ENCODE measurements at regions not wholly inside any gene's neighbourhood (a gene's known extent, or its start where the extent isn't known, plus 50 kb on each side); places are given as distances from the start of the nearest gene placed in this dataset.

DNA sequence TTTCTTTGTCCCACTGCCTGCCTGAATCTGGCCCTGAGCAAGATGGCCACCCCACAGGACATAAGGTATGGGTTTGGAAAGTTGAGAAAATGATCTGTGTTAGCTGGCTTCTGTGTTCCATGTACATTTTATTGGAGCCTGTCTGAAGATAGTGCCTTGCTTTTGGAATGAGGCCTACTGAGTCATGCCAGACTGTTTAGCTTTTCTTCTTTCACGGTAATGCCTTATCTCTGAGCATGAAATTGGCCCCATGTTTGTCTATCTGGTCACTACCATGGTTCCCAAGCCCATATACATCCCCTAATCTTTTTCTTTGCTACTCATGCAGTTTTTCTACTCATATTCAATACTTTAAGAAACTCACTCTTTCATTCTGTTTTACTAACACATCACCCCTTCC, 85.1 kb upstream of the LMO4 start:
- Mint-ChIP-seq H3K27me3 (peaks cover 20 to 45% of the 10 kb centered on the region in 2 donors), H3K4me3 (no peak overlapping the region), H3K9me3 (peaks cover 0 to 2% of the 10 kb centered on the region in 2 donors), H3K4me1 (ENCODE audit: low read depth in 2 of 2) (no peaks in the 10 kb centered on the region), H3K36me3 (ENCODE audit: insufficient read depth) (no peaks in the 10 kb centered on the region), H3K27ac (no peak overlapping the region)
- DNase-seq = no peak
- ATAC-seq (replicated peaks) = no peak

DNA sequence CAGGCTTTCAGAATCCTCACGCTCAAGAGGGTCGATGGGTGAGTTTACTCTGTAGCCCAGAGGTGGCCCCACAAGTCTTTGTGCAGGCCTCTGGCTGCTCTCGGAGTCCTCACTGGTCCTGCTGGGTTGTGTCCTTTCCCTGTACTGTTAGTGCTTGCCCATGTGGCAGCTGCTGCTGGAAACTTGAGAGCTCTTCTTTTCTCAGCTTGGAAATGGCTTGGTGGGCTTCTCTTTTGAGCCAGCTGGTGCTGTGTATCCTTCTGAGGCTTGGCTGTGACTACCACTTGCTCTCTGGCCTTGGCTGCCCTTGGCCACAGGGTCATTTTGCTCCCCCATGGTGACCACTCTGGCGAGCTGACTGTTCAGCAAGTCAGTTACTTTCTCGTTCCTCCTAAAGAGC, 82.2 kb upstream of the LMO4 start:
- Mint-ChIP-seq H3K27me3 (peaks cover 19 to 37% of the 10 kb centered on the region in 2 donors), H3K4me1 (ENCODE audit: low read depth in 2 of 2) (no peaks in the 10 kb centered on the region)

DNA sequence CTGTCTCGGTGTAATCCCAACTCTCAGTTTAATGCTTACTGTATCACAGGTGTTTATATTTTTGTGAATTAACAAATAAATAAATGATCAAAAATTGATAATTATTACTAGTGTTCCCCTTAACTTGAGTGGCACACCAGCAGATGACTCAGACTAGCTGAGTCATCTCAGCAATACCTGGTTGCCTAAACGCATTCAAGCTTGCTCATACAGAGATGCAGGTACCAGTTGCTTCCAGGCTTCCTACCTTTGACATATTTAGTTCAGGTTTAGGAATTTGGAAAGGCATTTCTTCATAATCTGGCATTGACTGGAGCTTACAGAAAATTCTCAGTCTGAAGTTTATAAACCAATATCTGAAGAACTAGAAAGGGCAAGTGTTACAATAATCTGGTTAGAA, 78.9 kb upstream of the LMO4 start:
- ATAC-seq (replicated peaks) (no peak), DNase-seq (no peak)
- no peak overlapping the region for H3K27ac Mint-ChIP-seq

More for the DNA sequence above, 82.2 kb upstream of the LMO4 start:
- H3K9me3 Mint-ChIP-seq = peaks cover 0 to 2% of the 10 kb centered on the region in 2 donors
- H3K4me3 Mint-ChIP-seq = no peak overlapping the region
- H3K36me3 Mint-ChIP-seq (ENCODE audit: insufficient read depth) = no peaks in the 10 kb centered on the region
- ATAC-seq (replicated peaks) (no peak), DNase-seq (no peak)
- no peak overlapping the region for H3K27ac Mint-ChIP-seq

GRCh38 chr1:87250336-87250735, 78.3 kb upstream of the LMO4 start:
- Mint-ChIP-seq H3K36me3 (ENCODE audit: insufficient read depth) (no peaks in the 10 kb centered on the region), H3K4me3 (no peak overlapping the region), H3K4me1 (ENCODE audit: low read depth in 2 of 2) (no peaks in the 10 kb centered on the region), H3K27ac (no peak overlapping the region), H3K27me3 (peaks cover 40 to 53% of the 10 kb centered on the region in 2 donors), H3K9me3 (peaks cover 0 to 5% of the 10 kb centered on the region in 2 donors)
- ATAC-seq (replicated peaks) (no peak), DNase-seq (no peak)

More for the DNA sequence above, 78.9 kb upstream of the LMO4 start:
- Mint-ChIP-seq H3K27me3 (peaks cover 38 to 57% of the 10 kb centered on the region in 2 donors), H3K4me3 (no peak overlapping the region), H3K4me1 (ENCODE audit: low read depth in 2 of 2) (no peaks in the 10 kb centered on the region), H3K9me3 (peaks cover 0 to 5% of the 10 kb centered on the region in 2 donors), H3K36me3 (ENCODE audit: insufficient read depth) (no peaks in the 10 kb centered on the region)

DNA sequence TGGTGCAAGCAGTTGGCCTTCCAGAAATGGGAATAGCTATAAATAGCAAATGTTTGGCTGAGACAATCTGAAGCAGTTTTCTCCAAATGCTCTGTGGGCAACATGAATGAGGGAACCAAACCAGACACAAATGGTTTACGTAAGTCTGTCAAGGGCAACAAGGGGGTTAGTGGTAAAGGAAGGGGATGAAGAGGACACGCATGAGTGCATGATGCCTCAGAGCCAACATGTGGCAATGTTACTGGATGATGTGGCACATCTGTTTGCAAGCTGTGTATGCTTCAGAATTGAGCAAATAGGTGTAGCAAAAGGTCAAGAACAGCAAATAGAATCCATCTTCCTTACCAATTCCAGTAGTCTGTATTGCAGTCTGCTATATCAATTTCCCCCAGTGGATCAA, 76.3 kb upstream of the LMO4 start:
- ATAC-seq (replicated peaks) (no peak), DNase-seq (no peak)
- Mint-ChIP-seq H3K36me3 (ENCODE audit: insufficient read depth) (no peaks in the 10 kb centered on the region), H3K9me3 (peaks cover 0 to 5% of the 10 kb centered on the region in 2 donors), H3K27me3 (peaks cover 34 to 54% of the 10 kb centered on the region in 2 donors), H3K27ac (no peak overlapping the region), H3K4me3 (no peak overlapping the region), H3K4me1 (ENCODE audit: low read depth in 2 of 2) (no peaks in the 10 kb centered on the region)

GRCh38 chr1:87262688-87263087, 66.0 kb upstream of the LMO4 start:
- H3K4me1 Mint-ChIP-seq (ENCODE audit: low read depth in 2 of 2) = no peaks in the 10 kb centered on the region
- H3K27ac Mint-ChIP-seq = no peak overlapping the region
- no peaks in the 10 kb centered on the region for H3K9me3 Mint-ChIP-seq
- no peaks in the 10 kb centered on the region for H3K36me3 Mint-ChIP-seq (ENCODE audit: insufficient read depth)
- no peak overlapping the region for H3K4me3 Mint-ChIP-seq
- ATAC-seq (replicated peaks) = no peak
- DNase-seq = no peak
- peaks cover 5 to 20% of the 10 kb centered on the region in 2 donors for H3K27me3 Mint-ChIP-seq

- no peak overlapping the region for H3K27ac Mint-ChIP-seq
- ATAC-seq (replicated peaks) (no peak), DNase-seq (no peak)
- no peaks in the 10 kb centered on the region for H3K4me1 Mint-ChIP-seq (ENCODE audit: low read depth in 2 of 2)
- H3K27me3 Mint-ChIP-seq = peaks cover 11 to 21% of the 10 kb centered on the region in 2 donors
- no peak overlapping the region for H3K4me3 Mint-ChIP-seq
- H3K9me3 Mint-ChIP-seq = no peaks in the 10 kb centered on the region
- H3K36me3 Mint-ChIP-seq (ENCODE audit: insufficient read depth) = no peaks in the 10 kb centered on the region
Observed at GRCh38 chr1:87263281-87263680, 65.4 kb upstream of the LMO4 start.

GRCh38 chr1:87263785-87264184, 64.9 kb upstream of the LMO4 start:
- DNase-seq = no peak
- Mint-ChIP-seq H3K4me1 (ENCODE audit: low read depth in 2 of 2) (no peaks in the 10 kb centered on the region), H3K4me3 (no peak overlapping the region), H3K27me3 (peaks cover 11 to 24% of the 10 kb centered on the region in 2 donors), H3K36me3 (ENCODE audit: insufficient read depth) (no peaks in the 10 kb centered on the region), H3K9me3 (no peaks in the 10 kb centered on the region), H3K27ac (no peak overlapping the region)
- ATAC-seq (replicated peaks) = no peak

GRCh38 chr1:87264976-87265375, 63.7 kb upstream of the LMO4 start:
- DNase-seq = no peak
- Mint-ChIP-seq H3K9me3 (no peaks in the 10 kb centered on the region), H3K27me3 (peaks cover 11 to 24% of the 10 kb centered on the region in 2 donors), H3K4me3 (no peak overlapping the region), H3K36me3 (ENCODE audit: insufficient read depth) (no peaks in the 10 kb centered on the region), H3K27ac (no peak overlapping the region), H3K4me1 (ENCODE audit: low read depth in 2 of 2) (no peaks in the 10 kb centered on the region)
- ATAC-seq (replicated peaks) = no peak

GRCh38 chr1:87265786-87266185, 62.9 kb upstream of the LMO4 start:
- Mint-ChIP-seq H3K27ac (no peak overlapping the region), H3K4me3 (no peak overlapping the region), H3K27me3 (peaks cover 11 to 24% of the 10 kb centered on the region in 2 donors), H3K4me1 (ENCODE audit: low read depth in 2 of 2) (no peaks in the 10 kb centered on the region), H3K36me3 (ENCODE audit: insufficient read depth) (no peaks in the 10 kb centered on the region), H3K9me3 (no peaks in the 10 kb centered on the region)
- ATAC-seq (replicated peaks) = no peak
- DNase-seq = no peak

GRCh38 chr1:87268111-87268510, 60.6 kb upstream of the LMO4 start:
- DNase-seq (no peak), ATAC-seq (replicated peaks) (no peak)
- Mint-ChIP-seq H3K4me3 (no peak overlapping the region), H3K4me1 (ENCODE audit: low read depth in 2 of 2) (no peaks in the 10 kb centered on the region), H3K9me3 (no peaks in the 10 kb centered on the region), H3K27ac (no peak overlapping the region), H3K27me3 (peaks cover 19 to 24% of the 10 kb centered on the region in 2 donors), H3K36me3 (ENCODE audit: insufficient read depth) (no peaks in the 10 kb centered on the region)

DNA sequence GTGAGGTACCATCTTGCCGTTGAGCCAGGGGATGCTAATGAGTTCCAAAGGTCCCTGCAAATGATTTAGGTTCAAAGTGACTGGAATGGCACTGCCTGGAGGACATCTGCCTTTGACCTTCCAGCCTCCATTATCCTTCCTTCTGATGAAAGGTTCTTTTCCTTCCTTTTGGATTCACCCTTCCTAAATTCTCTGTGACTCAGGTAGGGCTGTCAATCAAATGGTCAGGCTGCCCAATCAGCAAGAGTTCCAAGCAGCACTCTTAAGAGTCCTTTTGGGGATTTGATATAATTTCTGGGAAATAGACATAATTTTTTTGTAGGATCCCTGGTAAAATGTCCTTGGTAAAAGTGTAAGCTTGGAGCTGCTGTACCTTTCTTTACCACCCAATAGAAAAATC, 58.8 kb upstream of the LMO4 start:
- Mint-ChIP-seq H3K36me3 (ENCODE audit: insufficient read depth) (no peaks in the 10 kb centered on the region), H3K27ac (no peak overlapping the region), H3K9me3 (no peaks in the 10 kb centered on the region), H3K4me3 (no peak overlapping the region), H3K4me1 (ENCODE audit: low read depth in 2 of 2) (no peaks in the 10 kb centered on the region), H3K27me3 (peaks cover 31 to 39% of the 10 kb centered on the region in 2 donors)
- ATAC-seq (replicated peaks) (no peak), DNase-seq (no peak)

- Mint-ChIP-seq H3K36me3 (ENCODE audit: insufficient read depth) (no peaks in the 10 kb centered on the region), H3K27ac (no peak overlapping the region), H3K9me3 (no peaks in the 10 kb centered on the region), H3K4me1 (ENCODE audit: low read depth in 2 of 2) (no peaks in the 10 kb centered on the region), H3K4me3 (no peak overlapping the region), H3K27me3 (peaks cover 26 to 30% of the 10 kb centered on the region in 2 donors)
- DNase-seq (no peak), ATAC-seq (replicated peaks) (no peak)
Observed at GRCh38 chr1:87273291-87273690, 55.4 kb upstream of the LMO4 start.

DNA sequence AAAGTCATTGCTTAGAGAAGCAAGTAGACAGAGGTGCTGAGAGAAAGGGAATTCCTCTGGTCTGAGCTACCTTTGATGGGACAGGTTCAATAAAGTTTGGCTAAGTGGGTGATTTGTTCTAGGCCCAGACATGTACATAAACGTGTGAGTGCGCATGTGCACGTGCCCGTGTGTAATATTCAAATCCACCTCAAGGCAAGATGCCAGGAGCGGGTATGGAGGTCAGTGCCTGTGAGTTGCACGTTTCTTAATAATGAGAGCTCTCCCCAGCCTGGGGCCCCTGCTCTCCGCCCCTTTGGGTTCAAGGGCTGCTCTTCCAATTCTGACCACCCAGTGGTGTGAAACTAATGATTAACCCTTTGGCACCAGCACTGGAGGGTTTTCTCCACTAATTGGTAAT, 53.8 kb upstream of the LMO4 start:
- Mint-ChIP-seq H3K9me3 (no peaks in the 10 kb centered on the region), H3K4me1 (ENCODE audit: low read depth in 2 of 2) (no peaks in the 10 kb centered on the region), H3K36me3 (ENCODE audit: insufficient read depth) (no peaks in the 10 kb centered on the region), H3K27me3 (peaks cover 31 to 36% of the 10 kb centered on the region in 2 donors), H3K4me3 (no peak overlapping the region), H3K27ac (no peak overlapping the region)
- ATAC-seq (replicated peaks) (no peak), DNase-seq (no peak)

Measured in effector memory CD8-positive, alpha-beta T cell (primary cell).